HEK293 (cell line): ENCODE measurements at regions not wholly inside any gene's neighbourhood (a gene's known extent, or its start where the extent isn't known, plus 50 kb on each side); places are given as distances from the start of the nearest gene placed in this dataset.

Experiments used
- GLIS1 ChIP-seq: fragments of 450-650 bp; formaldehyde crosslinking; IDR thresholded peaks from 2 replicates; pipeline ENCODE4 v1.5.1; 2016; ENCODE audit warnings: missing biosample characterization, missing genetic modification characterization
- PRDM1 ChIP-seq: fragments of 450-650 bp; formaldehyde crosslinking; IDR thresholded peaks from 2 replicates; pipeline ENCODE4; 2016; ENCODE audit warnings: missing biosample characterization, missing genetic modification characterization
- RBAK ChIP-seq: fragments of 450-650 bp; formaldehyde crosslinking; IDR thresholded peaks from 2 replicates; pipeline ENCODE4 v1.5.1; 2016; ENCODE audit warnings: missing biosample characterization, missing genetic modification characterization
- ZBTB1 ChIP-seq: fragments of 450-650 bp; formaldehyde crosslinking; IDR thresholded peaks from 2 replicates; pipeline ENCODE4 v1.5.1; 2016; ENCODE audit warnings: missing biosample characterization, missing genetic modification characterization
- ZBTB17 ChIP-seq: fragments of 450-650 bp; formaldehyde crosslinking; IDR thresholded peaks from 2 replicates; pipeline ENCODE4 v1.5.1; 2016; ENCODE audit warnings: missing biosample characterization, missing genetic modification characterization
- ZBTB7A ChIP-seq: fragments of 450-650 bp; formaldehyde crosslinking; IDR thresholded peaks from 2 replicates; pipeline ENCODE4 v1.5.1; 2016; ENCODE audit warnings: low read depth, missing biosample characterization, missing genetic modification characterization
- ZBTB8A ChIP-seq: fragments of 450-650 bp; formaldehyde crosslinking; IDR thresholded peaks from 2 replicates; pipeline ENCODE4 v1.5.1; 2016; ENCODE audit warnings: missing biosample characterization, missing genetic modification characterization
- ZNF132 ChIP-seq: fragments of 450-650 bp; formaldehyde crosslinking; IDR thresholded peaks from 2 replicates; pipeline ENCODE4 v1.5.1; 2017; ENCODE audit warnings: missing biosample characterization, missing genetic modification characterization, borderline replicate concordance
- ZNF354C ChIP-seq: fragments of 450-650 bp; formaldehyde crosslinking; IDR thresholded peaks from 2 replicates; pipeline ENCODE4 v1.5.1; 2016; ENCODE audit warnings: missing biosample characterization, missing genetic modification characterization, low read depth, borderline replicate concordance
- ZNF416 ChIP-seq: fragments of 450-650 bp; formaldehyde crosslinking; IDR thresholded peaks from 2 replicates; pipeline ENCODE4 v1.5.1; 2016; ENCODE audit warnings: missing biosample characterization, missing genetic modification characterization
- ZNF510 ChIP-seq: fragments of 450-650 bp; formaldehyde crosslinking; IDR thresholded peaks from 2 replicates; pipeline ENCODE4 v1.5.1; 2018; ENCODE audit warnings: mild to moderate bottlenecking, missing genetic modification characterization, missing biosample characterization; ENCODE audit not compliant: insufficient replicate concordance
- ZNF677 ChIP-seq: fragments of 450-650 bp; IDR thresholded peaks from 2 replicates; pipeline ENCODE4 v1.5.0; 2018; ENCODE audit warnings: missing biosample characterization, mild to moderate bottlenecking, missing genetic modification characterization, moderate library complexity
- ZNF701 ChIP-seq: fragments of 450-650 bp; formaldehyde crosslinking; IDR thresholded peaks from 2 replicates; pipeline ENCODE4 v1.5.1; 2016; ENCODE audit warnings: missing biosample characterization, missing genetic modification characterization
- ZSCAN23 ChIP-seq: fragments of 450-650 bp; formaldehyde crosslinking; IDR thresholded peaks from 2 replicates; pipeline ENCODE4 v1.5.1; 2016; ENCODE audit warnings: missing biosample characterization, missing genetic modification characterization
- TF ChIP-seq, protein P1 (sequence below): fragments of 450-650 bp; formaldehyde crosslinking; IDR thresholded peaks from 2 replicates; pipeline ENCODE4 v1.5.1; 2016; ENCODE audit warnings: missing biosample characterization, missing genetic modification characterization
- TF ChIP-seq, protein P2 (sequence below): fragments of 450-650 bp; formaldehyde crosslinking; IDR thresholded peaks from 2 replicates; pipeline ENCODE4 v1.5.1; 2016; ENCODE audit warnings: missing biosample characterization, missing genetic modification characterization
- TF ChIP-seq, protein P3 (sequence below): fragments of 450-650 bp; formaldehyde crosslinking; IDR thresholded peaks from 2 replicates; pipeline ENCODE4 v1.5.1; 2017; ENCODE audit warnings: missing biosample characterization, missing genetic modification characterization
- TF ChIP-seq, protein P4 (sequence below): IDR thresholded peaks from 2 replicates; pipeline ENCODE4 v1.6.1; 2011; ENCODE audit warnings: mild to moderate bottlenecking, low read depth, low read length, borderline replicate concordance
- TF ChIP-seq, protein P5 (sequence below): fragments of 450-650 bp; formaldehyde crosslinking; optimal IDR thresholded peaks from 2 replicates; pipeline ENCODE3; 2016; ENCODE audit warnings: missing biosample characterization, mild to moderate bottlenecking, missing genetic modification characterization
- TF ChIP-seq, protein P6 (sequence below): fragments of 450-650 bp; formaldehyde crosslinking; IDR thresholded peaks from 2 replicates; pipeline ENCODE4 v1.5.1; 2016; ENCODE audit warnings: missing biosample characterization, missing genetic modification characterization
- TF ChIP-seq, protein P7 (sequence below): fragments of 450-650 bp; formaldehyde crosslinking; IDR thresholded peaks from 2 replicates; pipeline ENCODE4 v1.5.1; 2016; ENCODE audit warnings: missing biosample characterization, missing genetic modification characterization, low read depth
- TF ChIP-seq, protein P8 (sequence below): fragments of 450-650 bp; formaldehyde crosslinking; IDR thresholded peaks from 2 replicates; pipeline ENCODE4 v1.5.1; 2016; ENCODE audit warnings: missing biosample characterization, missing genetic modification characterization, low read depth

DNA sequence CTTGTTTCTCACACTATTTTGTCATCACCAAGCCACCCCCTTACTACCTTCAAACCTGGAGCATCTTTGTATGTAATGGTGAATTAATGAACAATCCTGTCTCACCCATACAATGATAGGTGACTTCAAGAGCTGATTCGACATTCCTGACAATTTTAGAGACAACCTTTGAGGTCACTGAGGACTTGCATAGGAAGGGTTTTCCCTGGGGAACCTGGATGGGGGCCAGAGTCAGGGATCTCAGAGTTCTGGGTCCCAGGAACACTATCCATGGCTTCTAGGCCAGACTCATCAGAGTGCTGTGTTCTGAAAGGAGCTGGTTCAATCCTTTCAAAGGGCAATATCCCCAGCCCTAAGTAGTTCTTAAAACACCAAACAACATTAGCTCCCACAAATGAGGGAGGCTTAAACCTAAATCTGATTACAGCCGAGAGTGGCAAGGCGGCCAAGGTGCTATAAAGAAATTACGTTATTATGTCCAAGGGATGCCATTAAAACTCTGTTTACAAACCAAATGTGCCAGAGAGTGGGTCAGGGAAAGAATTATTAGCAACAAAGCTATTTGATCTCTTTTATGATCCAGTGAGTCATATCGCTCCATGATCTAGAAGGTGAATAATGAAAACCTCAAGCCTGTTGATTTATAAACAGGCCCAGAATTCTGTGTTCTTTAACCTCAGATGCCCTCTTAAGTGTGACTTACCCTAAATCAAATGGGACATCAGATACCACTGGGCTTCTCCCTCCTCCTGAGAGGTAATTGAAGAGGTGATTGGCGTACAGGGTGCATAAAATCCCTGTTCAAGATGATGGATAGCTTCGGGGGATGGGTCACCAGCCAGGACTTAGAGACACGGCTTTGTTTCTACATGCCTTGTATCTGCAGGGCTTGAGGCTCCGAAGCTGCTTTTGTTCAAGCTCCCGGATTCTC, 230.2 kb upstream of the TBX3 start (continued):
- TF ChIP-seq ZNF701 (tag by site-specific recombination) (no peak), ZBTB1 (tag by site-specific recombination) (peak; percentile 93), ZBTB8A (tag by site-specific recombination) (peak; percentile 80), ZNF510 (tag by site-specific recombination) (peak; percentile 26), GLIS1 (tag by site-specific recombination) (peak; percentile 89), PRDM1 (tag by site-specific recombination) (no peak), ZBTB7A (tag by site-specific recombination) (no peak), ZNF354C (tag by site-specific recombination) (no peak), ZNF416 (tag by site-specific recombination) (no peak), ZBTB17 (tag by site-specific recombination) (peak; percentile 76), RBAK (tag by site-specific recombination) (no peak), ZNF132 (tag by site-specific recombination) (no peak), ZNF677 (tag by site-specific recombination) (no peak), ZSCAN23 (tag by site-specific recombination) (peak; percentile 97)
- TF ChIP-seq, protein P1, sequence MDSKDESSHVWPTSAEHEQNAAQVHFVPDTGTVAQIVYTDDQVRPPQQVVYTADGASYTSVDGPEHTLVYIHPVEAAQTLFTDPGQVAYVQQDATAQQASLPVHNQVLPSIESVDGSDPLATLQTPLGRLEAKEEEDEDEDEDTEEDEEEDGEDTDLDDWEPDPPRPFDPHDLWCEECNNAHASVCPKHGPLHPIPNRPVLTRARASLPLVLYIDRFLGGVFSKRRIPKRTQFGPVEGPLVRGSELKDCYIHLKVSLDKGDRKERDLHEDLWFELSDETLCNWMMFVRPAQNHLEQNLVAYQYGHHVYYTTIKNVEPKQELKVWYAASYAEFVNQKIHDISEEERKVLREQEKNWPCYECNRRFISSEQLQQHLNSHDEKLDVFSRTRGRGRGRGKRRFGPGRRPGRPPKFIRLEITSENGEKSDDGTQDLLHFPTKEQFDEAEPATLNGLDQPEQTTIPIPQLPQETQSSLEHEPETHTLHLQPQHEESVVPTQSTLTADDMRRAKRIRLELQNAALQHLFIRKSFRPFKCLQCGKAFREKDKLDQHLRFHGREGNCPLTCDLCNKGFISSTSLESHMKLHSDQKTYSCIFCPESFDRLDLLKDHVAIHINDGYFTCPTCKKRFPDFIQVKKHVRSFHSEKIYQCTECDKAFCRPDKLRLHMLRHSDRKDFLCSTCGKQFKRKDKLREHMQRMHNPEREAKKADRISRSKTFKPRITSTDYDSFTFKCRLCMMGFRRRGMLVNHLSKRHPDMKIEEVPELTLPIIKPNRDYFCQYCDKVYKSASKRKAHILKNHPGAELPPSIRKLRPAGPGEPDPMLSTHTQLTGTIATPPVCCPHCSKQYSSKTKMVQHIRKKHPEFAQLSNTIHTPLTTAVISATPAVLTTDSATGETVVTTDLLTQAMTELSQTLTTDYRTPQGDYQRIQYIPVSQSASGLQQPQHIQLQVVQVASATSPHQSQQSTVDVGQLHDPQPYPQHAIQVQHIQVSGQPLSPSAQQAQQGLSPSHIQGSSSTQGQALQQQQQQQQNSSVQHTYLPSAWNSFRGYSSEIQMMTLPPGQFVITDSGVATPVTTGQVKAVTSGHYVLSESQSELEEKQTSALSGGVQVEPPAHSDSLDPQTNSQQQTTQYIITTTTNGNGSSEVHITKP (tag by site-specific recombination): peak; percentile 67
- TF ChIP-seq, protein P2, sequence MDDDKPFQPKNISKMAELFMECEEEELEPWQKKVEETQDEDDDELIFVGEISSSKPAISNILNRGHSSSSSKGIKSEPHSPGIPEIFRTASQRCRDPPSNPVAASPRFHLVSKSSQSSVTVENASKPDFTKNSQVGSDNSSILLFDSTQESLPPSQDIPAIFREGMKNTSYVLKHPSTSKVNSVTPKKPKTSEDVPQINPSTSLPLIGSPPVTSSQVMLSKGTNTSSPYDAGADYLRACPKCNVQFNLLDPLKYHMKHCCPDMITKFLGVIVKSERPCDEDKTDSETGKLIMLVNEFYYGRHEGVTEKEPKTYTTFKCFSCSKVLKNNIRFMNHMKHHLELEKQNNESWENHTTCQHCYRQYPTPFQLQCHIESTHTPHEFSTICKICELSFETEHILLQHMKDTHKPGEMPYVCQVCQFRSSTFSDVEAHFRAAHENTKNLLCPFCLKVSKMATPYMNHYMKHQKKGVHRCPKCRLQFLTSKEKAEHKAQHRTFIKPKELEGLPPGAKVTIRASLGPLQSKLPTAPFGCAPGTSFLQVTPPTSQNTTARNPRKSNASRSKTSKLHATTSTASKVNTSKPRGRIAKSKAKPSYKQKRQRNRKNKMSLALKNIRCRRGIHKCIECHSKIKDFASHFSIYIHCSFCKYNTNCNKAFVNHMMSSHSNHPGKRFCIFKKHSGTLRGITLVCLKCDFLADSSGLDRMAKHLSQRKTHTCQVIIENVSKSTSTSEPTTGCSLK: no peak
- TF ChIP-seq, protein P3, sequence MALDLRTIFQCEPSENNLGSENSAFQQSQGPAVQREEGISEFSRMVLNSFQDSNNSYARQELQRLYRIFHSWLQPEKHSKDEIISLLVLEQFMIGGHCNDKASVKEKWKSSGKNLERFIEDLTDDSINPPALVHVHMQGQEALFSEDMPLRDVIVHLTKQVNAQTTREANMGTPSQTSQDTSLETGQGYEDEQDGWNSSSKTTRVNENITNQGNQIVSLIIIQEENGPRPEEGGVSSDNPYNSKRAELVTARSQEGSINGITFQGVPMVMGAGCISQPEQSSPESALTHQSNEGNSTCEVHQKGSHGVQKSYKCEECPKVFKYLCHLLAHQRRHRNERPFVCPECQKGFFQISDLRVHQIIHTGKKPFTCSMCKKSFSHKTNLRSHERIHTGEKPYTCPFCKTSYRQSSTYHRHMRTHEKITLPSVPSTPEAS (tag by site-specific recombination): peak; percentile 60
- TF ChIP-seq, protein P4, sequence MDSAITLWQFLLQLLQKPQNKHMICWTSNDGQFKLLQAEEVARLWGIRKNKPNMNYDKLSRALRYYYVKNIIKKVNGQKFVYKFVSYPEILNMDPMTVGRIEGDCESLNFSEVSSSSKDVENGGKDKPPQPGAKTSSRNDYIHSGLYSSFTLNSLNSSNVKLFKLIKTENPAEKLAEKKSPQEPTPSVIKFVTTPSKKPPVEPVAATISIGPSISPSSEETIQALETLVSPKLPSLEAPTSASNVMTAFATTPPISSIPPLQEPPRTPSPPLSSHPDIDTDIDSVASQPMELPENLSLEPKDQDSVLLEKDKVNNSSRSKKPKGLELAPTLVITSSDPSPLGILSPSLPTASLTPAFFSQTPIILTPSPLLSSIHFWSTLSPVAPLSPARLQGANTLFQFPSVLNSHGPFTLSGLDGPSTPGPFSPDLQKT: no peak
- TF ChIP-seq, protein P5, sequence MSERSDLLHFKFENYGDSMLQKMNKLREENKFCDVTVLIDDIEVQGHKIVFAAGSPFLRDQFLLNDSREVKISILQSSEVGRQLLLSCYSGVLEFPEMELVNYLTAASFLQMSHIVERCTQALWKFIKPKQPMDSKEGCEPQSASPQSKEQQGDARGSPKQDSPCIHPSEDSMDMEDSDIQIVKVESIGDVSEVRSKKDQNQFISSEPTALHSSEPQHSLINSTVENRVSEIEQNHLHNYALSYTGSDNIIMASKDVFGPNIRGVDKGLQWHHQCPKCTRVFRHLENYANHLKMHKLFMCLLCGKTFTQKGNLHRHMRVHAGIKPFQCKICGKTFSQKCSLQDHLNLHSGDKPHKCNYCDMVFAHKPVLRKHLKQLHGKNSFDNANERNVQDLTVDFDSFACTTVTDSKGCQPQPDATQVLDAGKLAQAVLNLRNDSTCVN (tag by site-specific recombination): no peak
- TF ChIP-seq, protein P6, sequence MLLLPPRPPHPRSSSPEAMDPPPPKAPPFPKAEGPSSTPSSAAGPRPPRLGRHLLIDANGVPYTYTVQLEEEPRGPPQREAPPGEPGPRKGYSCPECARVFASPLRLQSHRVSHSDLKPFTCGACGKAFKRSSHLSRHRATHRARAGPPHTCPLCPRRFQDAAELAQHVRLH (tag by site-specific recombination): peak; percentile 98
- TF ChIP-seq, protein P7, sequence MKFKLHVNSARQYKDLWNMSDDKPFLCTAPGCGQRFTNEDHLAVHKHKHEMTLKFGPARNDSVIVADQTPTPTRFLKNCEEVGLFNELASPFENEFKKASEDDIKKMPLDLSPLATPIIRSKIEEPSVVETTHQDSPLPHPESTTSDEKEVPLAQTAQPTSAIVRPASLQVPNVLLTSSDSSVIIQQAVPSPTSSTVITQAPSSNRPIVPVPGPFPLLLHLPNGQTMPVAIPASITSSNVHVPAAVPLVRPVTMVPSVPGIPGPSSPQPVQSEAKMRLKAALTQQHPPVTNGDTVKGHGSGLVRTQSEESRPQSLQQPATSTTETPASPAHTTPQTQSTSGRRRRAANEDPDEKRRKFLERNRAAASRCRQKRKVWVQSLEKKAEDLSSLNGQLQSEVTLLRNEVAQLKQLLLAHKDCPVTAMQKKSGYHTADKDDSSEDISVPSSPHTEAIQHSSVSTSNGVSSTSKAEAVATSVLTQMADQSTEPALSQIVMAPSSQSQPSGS (tag by site-specific recombination): peak; percentile 82; the same call in 1 of the 2 replicates
- TF ChIP-seq, protein P8, sequence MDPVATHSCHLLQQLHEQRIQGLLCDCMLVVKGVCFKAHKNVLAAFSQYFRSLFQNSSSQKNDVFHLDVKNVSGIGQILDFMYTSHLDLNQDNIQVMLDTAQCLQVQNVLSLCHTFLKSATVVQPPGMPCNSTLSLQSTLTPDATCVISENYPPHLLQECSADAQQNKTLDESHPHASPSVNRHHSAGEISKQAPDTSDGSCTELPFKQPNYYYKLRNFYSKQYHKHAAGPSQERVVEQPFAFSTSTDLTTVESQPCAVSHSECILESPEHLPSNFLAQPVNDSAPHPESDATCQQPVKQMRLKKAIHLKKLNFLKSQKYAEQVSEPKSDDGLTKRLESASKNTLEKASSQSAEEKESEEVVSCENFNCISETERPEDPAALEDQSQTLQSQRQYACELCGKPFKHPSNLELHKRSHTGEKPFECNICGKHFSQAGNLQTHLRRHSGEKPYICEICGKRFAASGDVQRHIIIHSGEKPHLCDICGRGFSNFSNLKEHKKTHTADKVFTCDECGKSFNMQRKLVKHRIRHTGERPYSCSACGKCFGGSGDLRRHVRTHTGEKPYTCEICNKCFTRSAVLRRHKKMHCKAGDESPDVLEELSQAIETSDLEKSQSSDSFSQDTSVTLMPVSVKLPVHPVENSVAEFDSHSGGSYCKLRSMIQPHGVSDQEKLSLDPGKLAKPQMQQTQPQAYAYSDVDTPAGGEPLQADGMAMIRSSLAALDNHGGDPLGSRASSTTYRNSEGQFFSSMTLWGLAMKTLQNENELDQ (tag by site-specific recombination): peak; percentile 79
